GM18868 (cell line): ENCODE measurements at regions not wholly inside any gene's neighbourhood (a gene's known extent, or its start where the extent isn't known, plus 50 kb on each side); places are given as distances from the start of the nearest gene placed in this dataset.
"Not testable (repeated sequence)": the region's sequence is repeated elsewhere in the genome, so short reads cannot be mapped to it uniquely, and the experiment has no call there.

Experiments used
- ATAC-seq: cut with Tn5 transposase; IDR thresholded peaks from one replicate; pipeline ENCODE4 v1.9.1; 2021; ENCODE audit warnings: mild to moderate bottlenecking, moderate library complexity; ENCODE audit not compliant: unreplicated experiment

DNA sequence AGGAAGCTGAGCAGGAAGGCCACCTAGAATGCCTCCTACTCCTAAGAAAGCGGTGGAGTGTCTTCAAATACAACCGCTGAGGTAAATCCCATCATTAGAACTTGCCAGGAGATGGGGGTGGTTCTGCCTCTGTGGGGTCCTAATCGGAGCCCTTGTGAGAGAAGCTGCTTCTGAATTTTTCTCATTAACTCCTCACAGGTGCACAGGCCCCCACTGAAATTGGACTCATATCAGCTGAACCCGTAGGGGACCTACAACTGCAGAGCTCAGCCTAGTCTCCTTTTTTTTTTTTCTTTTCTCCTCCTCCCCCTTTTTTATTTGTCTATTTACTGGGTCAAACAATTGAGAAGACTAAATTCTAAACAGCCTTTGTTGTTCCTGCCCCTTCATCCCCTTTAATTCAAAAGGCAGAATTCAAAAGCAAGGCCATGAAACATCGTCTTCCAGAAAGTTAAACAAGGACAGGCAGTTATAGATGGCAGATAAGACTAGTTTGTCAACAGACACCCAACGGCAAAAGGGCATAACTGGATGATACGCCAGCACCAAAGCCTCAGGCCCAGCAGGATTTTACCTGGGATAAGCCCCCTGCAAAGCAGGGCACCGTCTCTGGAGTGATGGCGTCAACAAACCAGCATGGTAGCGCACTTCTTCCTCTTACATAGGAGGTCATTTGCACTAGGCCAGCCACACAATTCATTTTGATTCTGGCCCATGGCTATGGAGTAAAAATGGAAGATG lies 213.7 kb upstream of the HES1 start:
- no peak for ATAC-seq

DNA sequence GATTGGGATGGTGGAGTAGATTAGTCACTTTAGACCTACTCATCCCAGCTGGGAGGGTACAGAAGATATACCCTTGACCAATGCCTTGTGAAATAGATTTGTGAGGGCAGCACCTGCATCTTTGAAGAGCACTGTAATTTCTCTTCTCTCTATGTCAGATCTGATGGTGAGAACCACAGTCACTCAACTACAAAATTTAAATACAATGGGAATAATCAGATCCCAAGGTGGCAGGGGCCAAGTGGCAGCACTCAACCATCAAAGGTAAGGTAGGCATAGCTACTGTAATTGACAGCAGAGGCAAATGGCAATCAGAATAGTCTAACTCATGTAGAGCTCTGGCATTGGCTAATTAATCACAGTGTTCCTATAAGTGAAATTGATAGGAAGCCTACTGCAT lies 212.0 kb upstream of the HES1 start:
- not testable (repeated sequence) for ATAC-seq

DNA sequence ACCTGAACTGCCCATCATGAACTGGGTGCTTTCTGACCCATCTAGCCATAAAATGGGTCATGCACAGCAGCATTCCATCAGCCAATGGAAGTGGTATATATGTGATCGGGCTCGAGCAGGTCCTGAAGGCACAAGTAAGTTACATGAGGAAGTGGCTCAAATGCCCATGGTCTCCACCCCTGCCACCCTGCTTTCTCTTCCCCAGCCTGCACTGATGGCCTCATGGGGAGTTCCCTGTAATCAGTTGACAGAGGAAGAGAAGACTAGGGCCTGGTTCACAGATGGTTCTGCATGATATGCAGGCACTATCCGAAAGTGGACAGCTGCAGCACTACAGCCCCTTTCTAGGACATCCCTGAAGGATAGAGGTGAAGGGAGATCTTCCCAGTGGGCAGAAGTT lies 209.9 kb upstream of the HES1 start:
- not testable (repeated sequence) for ATAC-seq

DNA sequence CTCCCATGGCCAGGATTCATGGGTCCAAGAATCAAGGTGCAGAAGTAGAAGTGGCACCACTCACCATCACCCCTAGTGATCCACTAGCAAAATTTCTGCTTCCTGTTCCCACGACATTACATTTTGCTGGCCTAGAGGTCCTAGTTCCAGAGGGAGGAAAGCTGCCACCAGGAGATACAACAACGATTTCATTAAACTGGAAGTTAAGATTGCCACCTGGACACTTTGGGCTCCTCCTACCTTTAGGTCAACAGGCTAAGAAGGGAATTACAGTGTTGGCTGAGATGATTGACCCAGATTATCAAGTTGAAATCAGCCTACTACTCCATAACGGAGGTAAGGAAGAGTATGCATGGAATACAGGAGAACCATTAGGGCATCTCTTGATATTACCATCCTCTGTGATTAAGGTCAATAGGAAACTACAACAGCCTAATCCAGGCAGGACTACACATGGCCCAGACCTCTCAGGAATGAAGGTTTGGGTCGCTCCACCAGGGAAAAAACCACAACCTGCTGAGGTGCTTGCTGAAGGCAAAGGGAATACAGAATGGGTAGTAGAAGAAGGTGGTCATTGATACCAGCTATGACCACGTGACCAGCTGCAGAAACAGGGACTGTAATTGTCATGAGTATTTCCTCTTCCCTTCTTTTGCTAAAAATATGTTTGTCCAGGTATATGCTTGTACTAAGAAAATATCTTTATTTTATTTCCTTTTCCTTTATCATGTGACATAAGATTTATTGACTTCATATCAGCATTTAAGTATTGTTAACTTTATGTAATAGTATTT lies 208.3 kb upstream of the HES1 start:
- ATAC-seq, result not testable (repeated sequence)

DNA sequence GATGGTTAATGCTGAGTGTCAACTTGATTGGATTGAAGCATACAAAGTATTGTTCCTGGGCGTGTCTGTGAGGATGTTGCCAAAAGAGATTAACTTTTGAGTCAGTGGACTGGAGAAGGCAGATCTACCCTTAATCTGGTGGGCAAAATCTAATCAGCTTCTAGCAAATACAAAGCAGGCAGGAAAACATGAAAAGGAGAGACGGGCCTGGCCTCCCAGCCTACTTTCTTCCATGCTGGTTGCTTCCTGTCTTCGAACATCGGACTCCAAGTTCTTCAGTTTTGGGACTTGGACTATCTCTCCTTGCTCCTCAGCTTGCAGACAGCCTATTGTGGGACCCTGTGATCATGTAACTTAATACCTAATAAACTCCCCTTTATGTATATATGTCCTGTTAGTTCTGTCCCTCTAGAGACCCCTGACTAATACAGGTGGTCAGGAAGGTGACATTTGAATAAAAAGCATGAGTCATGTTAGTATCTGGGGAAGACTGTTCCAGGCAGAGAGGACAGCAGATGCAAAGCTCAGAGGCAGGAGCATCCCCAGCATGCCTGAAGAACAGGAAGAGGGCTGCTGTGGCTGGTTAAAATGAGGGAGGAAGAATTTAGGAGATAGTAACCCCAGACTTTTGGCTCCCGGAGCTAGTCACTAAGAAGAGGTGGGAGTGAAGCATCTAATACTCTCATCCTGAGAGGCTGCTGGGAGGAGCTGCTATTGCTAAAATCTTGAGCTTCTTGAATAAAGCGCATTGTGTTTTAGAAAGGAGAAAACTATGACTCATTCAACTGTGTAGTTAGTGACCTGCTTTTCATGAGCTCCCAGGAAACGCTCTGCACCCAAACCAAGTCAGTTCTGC lies 207.4 kb upstream of the HES1 start:
- ATAC-seq, result no peak

DNA sequence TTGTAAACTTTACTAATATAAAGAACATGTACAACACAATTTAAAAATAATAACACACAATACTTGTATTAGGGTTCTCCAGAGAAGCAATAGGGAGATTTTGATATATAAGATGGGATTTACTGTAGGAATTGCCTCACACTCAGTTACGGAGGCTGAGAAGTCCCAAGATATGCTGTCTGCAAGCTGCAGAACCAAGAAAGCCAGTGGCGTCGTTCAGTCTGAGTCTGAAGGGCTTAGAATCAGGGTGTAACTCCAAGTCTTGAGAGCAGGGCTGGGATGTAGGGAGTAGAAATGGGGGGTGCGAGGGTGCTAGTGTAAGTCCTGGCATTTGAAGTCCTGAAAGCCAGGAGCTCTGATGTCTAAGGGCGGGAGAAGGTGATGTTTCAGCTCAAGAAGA lies 206.6 kb upstream of the HES1 start:
- ATAC-seq, result no peak

DNA sequence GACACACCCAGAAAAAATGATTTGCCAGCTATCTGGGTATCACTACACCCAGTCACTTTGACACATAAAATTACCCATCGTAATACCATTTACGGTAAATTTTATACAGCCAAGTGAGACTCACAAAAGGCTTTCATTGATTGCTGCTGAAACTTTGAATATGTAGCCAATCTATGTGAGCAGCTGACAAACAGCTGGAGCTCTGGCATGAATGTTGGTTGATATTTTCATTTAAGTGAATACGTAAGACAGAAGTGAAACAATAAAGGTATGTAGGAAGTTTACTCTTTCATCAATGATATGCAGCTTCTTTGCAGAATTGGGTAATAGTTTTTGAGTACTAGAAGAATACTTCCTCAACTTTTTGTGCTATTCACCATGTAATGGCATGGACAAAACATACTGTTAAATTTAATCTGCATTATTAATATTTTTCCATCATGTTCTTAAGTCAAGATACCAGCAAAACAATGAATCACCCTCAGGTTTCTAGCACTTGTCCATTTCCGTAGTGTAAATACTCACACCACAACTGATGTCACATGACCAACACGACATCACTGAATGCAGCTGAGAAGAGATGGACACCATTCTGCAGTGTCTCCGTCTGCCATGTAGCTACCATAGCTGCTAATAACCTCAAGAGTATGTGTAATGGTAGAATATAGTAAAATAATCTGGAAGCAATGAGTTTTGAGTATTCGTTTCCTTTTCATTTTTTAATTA lies 205.9 kb upstream of the HES1 start:
- no peak for ATAC-seq

DNA sequence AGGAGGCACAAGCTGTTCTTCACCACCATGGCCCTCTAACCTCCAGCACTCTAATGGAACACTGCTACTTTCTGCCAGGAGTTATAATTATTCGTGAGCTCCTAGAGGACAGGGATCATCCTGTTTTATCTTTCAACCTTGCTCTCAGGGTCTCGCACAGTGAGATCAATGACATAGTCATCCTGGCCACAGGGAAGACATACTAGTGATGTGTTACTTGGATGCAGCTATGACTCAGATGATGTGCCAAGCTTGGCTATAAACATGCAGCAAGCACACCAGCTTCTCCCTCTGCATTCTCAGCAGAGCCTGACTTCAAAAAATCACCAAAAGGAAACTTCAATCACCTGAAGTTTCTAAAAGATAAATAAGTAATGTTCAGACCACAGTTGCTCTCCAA lies 203.8 kb upstream of the HES1 start:
- no peak for ATAC-seq

DNA sequence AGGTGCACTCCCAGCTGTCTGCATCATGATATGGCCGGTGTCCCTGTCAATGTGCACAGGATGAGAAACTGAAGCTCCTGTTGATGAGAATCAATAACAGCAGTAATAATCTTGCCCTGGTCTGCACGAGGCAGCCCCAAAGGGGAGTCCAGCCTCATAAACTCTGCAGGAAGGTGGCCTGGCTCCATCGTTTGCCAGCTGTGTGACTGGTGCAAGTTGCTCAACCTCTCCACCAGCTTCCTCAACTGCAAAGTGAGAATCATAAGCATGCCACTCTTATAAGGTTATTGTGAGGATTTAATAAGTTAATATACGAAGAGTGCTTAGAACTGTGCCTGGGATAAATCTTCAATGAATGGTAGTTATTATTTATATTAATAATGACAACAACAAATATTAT lies 203.4 kb upstream of the HES1 start:
- no peak for ATAC-seq

DNA sequence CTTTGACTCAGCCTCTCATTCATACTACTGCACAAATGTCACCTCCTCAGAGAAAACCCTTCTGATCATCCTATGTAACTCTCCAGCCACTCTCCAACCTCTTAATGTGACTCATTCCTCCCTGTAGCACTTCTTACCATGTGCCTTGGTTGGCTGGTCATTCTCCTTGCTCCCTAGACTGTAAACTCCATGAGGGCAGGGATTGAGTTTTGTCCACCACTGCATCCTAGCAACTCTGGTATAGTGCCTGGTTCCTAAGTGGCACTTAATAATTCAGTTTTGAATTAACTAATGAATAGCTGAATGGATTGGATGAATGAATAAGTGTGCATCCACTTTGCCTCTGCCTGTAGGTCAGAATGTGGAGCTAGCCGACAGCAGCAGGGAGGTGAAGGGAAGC lies 202.5 kb upstream of the HES1 start:
- no peak for ATAC-seq

DNA sequence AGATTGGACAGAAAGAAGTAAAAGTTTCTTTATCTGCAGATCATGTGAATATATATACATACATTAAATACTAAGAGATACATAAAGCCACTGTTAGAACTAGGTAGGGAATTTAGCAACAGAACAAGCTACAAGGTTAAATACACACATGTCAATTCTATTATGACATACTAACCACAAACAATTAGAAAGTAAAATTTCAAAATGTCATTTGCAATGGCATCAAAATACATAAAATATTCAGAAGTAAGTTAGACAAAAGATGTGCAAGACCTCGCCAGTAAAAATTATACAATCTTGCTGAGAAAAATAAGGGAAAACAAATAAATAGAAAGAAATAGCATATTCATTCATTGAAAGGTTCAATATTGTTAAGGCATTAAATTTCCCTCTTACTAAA lies 200.0 kb upstream of the HES1 start:
- ATAC-seq, result no peak

DNA sequence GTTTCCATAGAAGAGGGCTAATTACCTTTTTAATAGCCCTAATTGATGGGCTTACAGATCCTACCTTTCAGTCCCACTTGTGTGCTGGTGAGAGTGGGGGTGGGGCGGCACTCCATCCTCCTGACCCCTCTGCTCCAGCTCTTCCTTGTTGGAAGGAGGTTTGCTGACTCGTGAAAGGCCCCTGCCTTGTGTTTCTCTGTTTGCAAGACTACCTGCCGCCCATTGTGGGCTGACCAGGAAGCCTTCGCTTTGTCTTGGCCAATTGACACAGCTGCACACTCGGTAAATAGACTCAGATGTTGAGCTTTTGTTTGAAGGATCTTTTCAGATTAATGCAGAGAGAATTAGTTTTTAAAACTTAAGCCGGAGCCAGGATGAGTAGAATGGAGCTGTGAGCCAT lies 197.3 kb upstream of the HES1 start:
- no peak for ATAC-seq

DNA sequence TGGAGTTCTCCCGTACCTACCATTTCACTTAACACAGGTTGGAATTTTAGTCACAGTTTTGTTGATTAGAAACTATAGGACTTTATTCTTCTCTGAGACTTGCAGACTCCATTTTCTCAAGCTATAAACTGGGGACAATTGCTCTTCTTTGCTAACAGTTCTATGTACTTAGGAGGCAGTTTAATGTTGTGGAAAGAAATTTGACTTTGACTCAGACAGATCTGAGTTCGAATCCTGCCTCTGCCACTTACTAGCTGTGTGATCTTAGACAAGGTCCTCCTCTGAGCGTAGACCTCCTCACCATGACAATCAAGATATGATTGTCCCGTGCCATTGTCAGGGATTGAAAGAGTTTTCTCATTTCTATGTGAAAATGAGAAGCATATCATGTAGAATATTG lies 196.4 kb upstream of the HES1 start:
- no peak for ATAC-seq

DNA sequence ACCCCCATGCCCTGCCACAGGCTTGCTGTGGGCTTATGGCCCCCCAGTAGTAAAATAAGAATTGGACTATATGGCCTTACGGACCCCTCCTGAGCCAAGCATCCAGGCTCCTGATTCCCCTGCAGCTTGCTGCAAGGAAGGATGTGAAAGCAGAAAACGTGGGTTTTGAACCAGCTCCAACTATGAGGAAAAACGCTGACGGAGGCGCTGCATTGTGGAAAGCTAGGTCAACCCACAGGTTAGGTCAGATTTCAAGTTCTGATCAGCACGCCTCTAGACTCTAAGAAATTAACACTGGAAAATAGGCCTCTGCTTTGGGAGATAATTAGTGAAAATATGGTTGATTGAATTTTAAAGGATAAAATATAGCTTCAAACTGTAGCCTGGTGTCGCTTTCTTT lies 195.4 kb upstream of the HES1 start:
- ATAC-seq, result no peak

DNA sequence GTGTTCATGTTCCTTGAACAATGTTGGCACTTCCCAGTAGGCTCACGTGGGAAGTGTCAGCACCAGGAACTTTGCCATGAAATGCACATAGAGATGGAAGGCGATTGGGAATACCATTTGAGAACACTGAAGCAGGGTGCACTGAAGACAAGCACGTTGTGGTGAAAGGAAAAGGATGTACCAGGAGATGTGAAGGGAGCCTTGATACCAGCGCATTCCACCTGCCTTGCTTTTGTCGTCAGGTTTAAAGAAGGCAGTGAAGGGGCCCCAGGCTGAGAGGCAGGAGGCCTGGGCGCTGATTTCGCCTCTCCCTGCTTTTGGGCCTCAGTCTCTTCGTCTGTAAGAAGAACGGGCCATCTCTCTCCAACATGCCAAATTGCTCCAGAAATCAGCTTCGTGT lies 194.5 kb upstream of the HES1 start:
- ATAC-seq, result no peak

DNA sequence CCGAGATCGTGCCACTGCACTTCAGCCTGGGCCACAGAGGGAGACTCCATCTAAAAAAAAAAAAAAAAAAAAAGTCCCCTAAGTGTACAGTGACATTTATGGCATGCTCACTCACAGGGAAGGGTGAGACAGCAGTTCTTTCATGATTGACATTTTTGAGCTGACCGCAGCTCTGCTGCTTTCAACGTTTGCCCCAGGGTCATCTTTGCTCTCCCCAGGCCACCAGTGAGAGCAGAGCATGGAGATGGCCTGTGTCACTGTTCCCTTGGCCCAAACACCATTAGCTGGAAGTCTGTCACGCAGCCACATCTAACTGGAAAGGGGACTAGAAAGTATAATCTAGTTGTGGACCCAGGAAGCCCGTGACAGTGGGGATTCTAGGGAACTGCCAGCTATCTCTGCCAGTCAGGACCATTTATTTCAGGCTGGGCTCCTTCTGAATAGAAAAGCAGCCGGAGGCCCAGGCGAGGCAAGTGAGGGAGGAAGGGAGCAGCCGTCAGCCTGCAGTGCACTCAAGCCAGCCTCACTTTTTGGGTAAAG lies 193.4 kb upstream of the HES1 start:
- no peak for ATAC-seq

DNA sequence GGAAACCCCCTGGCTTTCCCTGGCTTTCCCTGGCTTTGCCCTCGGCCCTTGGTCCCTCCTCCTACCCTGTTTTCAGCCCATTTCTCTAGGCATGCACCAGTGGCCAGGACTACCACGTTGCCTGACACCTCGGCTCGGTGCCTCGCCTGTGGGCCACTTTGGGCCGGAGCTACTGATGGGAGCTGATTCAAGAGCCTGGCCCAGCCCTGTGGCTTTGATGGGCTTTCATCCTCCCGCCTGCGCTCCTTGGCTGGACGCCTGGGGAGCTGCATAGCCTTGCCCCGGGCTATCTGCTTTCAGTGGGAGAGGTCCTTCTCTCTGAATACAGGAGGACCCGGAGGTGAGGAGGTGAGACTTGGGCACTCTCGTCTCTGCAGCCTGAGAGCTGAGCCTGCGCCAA lies 192.7 kb upstream of the HES1 start:
- no peak for ATAC-seq

DNA sequence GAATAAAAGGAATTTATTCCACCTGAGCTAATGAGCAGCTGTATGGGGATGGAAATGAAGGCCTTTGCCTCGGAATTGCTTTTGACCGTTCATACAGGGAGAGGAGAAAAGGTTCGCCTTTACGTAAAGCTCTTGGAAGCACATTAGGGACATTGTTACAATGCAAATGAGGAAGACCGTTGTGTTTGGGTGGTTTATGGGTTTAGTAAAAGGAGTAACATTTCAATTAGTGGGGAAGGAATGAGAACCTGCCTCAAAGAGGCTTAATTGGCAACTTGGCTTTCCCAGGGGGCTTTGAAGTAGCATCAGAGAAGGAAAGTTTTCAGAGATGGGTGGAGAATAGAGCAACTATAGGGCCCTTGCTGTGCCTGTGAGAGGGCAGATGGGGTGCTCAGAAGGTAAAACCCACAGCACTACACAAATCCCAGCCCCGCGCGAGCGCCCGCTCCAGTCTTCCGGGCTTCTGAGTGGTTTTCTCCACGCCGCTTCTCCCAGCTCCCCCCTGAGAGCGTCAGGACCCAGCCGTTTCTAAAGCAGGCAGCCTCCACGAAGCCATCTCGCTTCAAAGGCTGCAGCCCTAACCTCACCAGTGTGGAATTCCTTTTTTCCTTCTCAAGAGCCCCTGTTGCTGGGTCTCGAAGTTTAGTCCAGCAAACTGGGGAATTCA lies 192.0 kb upstream of the HES1 start:
- no peak for ATAC-seq

DNA sequence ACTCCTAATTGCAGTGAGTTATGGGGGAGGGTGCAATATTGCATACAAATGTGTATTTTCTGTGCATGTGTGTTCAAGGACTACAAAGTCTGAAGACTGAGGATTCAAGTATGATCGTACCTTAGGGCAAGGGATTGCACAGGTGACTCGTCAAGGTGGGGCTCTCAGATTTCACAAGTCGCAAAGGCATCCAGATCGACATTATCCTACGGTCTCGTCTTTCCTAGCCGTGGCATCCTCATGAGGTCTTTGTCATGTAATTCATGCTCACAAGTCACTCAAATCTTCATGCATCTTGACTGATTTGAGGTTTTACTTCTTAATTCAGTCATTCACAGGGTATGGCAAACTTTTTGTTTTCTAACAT lies 191.4 kb upstream of the HES1 start:
- no peak for ATAC-seq

DNA sequence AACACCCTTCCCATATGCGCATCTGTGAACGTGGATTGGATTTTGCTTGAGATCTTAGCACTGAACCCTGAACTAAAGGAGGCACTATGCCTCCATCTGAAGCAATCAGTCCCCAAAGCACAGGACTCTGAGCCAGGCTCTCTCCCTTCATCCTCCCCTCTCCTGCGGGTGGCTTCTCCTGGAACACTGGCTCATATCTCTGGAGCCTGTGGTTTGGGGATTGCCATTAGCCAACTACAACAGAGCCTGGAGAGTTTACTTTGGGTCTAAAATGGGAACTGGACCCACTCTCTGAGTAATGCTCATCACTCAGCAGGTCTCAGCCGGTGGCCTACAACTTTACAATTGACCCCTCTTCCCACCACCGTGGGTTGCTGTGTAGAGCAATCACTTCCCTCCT lies 190.8 kb upstream of the HES1 start:
- ATAC-seq, result no peak
